Stimulated activated CD8-positive, alpha-beta memory T cell treated with anti-CD3 and anti-CD28 coated beads, Interleukin-7, amount 100 ng/mL, for 48 hours (primary cell): ENCODE measurements at regions not wholly inside any gene's neighbourhood (a gene's known extent, or its start where the extent isn't known, plus 50 kb on each side); places are given as distances from the start of the nearest gene placed in this dataset.

ENCODE experiments used
- DNase-seq, 2 donors: peaks; one replicate each; pipeline ENCODE4 v3.0.0-alpha.2; 2020; ENCODE audit warnings: low read depth in 1 of 2; ENCODE audit errors: extremely low read depth in 1 of 2

- DNase-seq: no peak
These were observed 54.3 kb upstream of the PTPN1 start for GRCh38 chr20:50455656-50456451.

GRCh38 chr20:50456452-50457324 lies 53.5 kb upstream of the PTPN1 start:
- no peak for DNase-seq

GRCh38 chr20:50459124-50459918 lies 50.9 kb upstream of the PTPN1 start:
- DNase-seq: no peak

GRCh38 chr20:50460115-50460607 lies 50.0 kb upstream of the PTPN1 start:
- no peak for DNase-seq
